Neural progenitor cell (in vitro differentiated cells): ENCODE measurements at regions not wholly inside any gene's neighbourhood (a gene's known extent, or its start where the extent isn't known, plus 50 kb on each side); places are given as distances from the start of the nearest gene placed in this dataset.

Experiments
- DNase-seq: peaks from one replicate; pipeline ENCODE4 v3.0.0-alpha.2; 2016; ENCODE audit warnings: low spot score
- H2AFZ ChIP-seq: fragments of 200-600 bp; sonication (generic); replicated peaks from 2 replicates; pipeline ENCODE4 v1.6.1; 2016; ENCODE audit warnings: antibody characterized with exemption
- H3F3A ChIP-seq: fragments of 200-600 bp; sonication (generic); 2 replicates; pipeline ENCODE4 v1.6.1; 2016; ENCODE audit warnings: antibody characterized with exemption, low read depth
- H3K27ac ChIP-seq: fragments of 200-600 bp; sonication (generic); 2 replicates; pipeline ENCODE4 v1.5.1; 2016; ENCODE audit warnings: mild to moderate bottlenecking
- H3K27me3 ChIP-seq: fragments of 200-600 bp; sonication (generic); 2 replicates; pipeline ENCODE4 v1.6.1; 2016; ENCODE audit warnings: mild to moderate bottlenecking, moderate library complexity
- H3K36me3 ChIP-seq: fragments of 200-600 bp; sonication (generic); 2 replicates; pipeline ENCODE4 v1.5.1; 2016
- H3K4me1 ChIP-seq: fragments of 200-600 bp; sonication (generic); 2 replicates; pipeline ENCODE4 v1.6.1; 2016; ENCODE audit warnings: mixed run types
- H3K4me2 ChIP-seq: fragments of 200-600 bp; sonication (generic); 2 replicates; pipeline ENCODE4 v1.6.1; 2016
- H3K4me3 ChIP-seq: fragments of 200-600 bp; sonication (generic); 2 replicates; pipeline ENCODE4 v1.5.1; 2016
- H3K79me2 ChIP-seq: fragments of 200-600 bp; sonication (generic); 2 replicates; pipeline ENCODE4 v1.6.1; 2016; ENCODE audit warnings: low read depth
- H3K9ac ChIP-seq: fragments of 200-600 bp; sonication (generic); 2 replicates; pipeline ENCODE4 v1.6.1; 2016
- H3K9me3 ChIP-seq: fragments of 200-600 bp; sonication (generic); 2 replicates; pipeline ENCODE4 v1.5.1; 2016; ENCODE audit warnings: low read depth
- H4K20me1 ChIP-seq: fragments of 200-600 bp; sonication (generic); 2 replicates; pipeline ENCODE4 v1.6.1; 2016; ENCODE audit warnings: low read depth
- H3K27ac Mint-ChIP-seq: 3 replicates; pipeline ENCODE4 v1.8.0; 2021; ENCODE audit warnings: mixed read lengths
- H3K27me3 Mint-ChIP-seq: 2 replicates; pipeline ENCODE4 v1.8.0; 2022; ENCODE audit warnings: low read depth, mild to moderate bottlenecking, inconsistent platforms, moderate library complexity, mixed read lengths; ENCODE audit not compliant: insufficient read depth
- H3K36me3 Mint-ChIP-seq: 3 replicates; pipeline ENCODE4 v1.8.0; 2021; ENCODE audit warnings: mixed read lengths
- H3K4me1 Mint-ChIP-seq: 3 replicates; pipeline ENCODE4 v1.8.0; 2021; ENCODE audit warnings: mixed read lengths
- H3K4me3 Mint-ChIP-seq: 3 replicates; pipeline ENCODE4 v1.8.0; 2021; ENCODE audit warnings: mild to moderate bottlenecking, moderate library complexity, mixed read lengths
- H3K9me3 Mint-ChIP-seq: 3 replicates; pipeline ENCODE4 v1.8.0; 2020; ENCODE audit warnings: mixed read lengths
- CTCF ChIP-seq: fragments of 200-600 bp; sonication (generic); IDR thresholded peaks from 2 replicates; pipeline ENCODE4 v1.5.1; 2017; ENCODE audit warnings: antibody characterized with exemption, mild to moderate bottlenecking
- EZH2 ChIP-seq: fragments of 200-600 bp; sonication (generic); IDR thresholded peaks from 2 replicates; pipeline ENCODE4 v1.6.1; 2017; ENCODE audit warnings: antibody characterized with exemption, mild to moderate bottlenecking, moderate library complexity
- EZH2phosphoT487 ChIP-seq: fragments of 200-600 bp; sonication (generic); IDR thresholded peaks from 2 replicates; pipeline ENCODE4 v1.6.1; 2017; ENCODE audit warnings: antibody characterized with exemption

GRCh38 chr14:26841326-26841725 lies 243.5 kb upstream of the NOVA1 start:
- Histone ChIP-seq H3K27me3 (no peaks in the 10 kb centered on the region), H4K20me1 (no peaks in the 10 kb centered on the region), H3K27ac (no peak overlapping the region), H3K9me3 (no peaks in the 10 kb centered on the region), H3F3A (no peaks in the 10 kb centered on the region), H2AFZ (no peak overlapping the region), H3K36me3 (no peaks in the 10 kb centered on the region), H3K4me1 (no peaks in the 10 kb centered on the region), H3K79me2 (no peaks in the 10 kb centered on the region), H3K4me3 (no peak overlapping the region), H3K4me2 (no peak overlapping the region), H3K9ac (no peak overlapping the region)
- no peaks in the 10 kb centered on the region for H3K27me3 Mint-ChIP-seq
- peaks cover 17% of the 10 kb centered on the region for H3K4me1 Mint-ChIP-seq
- TF ChIP-seq CTCF (no peak), EZH2phosphoT487 (no peak), EZH2 (no peak)
- H3K27ac Mint-ChIP-seq: no peak overlapping the region
- no peaks in the 10 kb centered on the region for H3K9me3 Mint-ChIP-seq
- no peaks in the 10 kb centered on the region for H3K36me3 Mint-ChIP-seq
- no peak overlapping the region for H3K4me3 Mint-ChIP-seq
- no peak for DNase-seq

- Histone ChIP-seq H3K9ac (no peak overlapping the region), H3F3A (no peaks in the 10 kb centered on the region), H3K4me2 (no peak overlapping the region), H3K4me3 (no peak overlapping the region), H4K20me1 (no peaks in the 10 kb centered on the region), H3K9me3 (no peaks in the 10 kb centered on the region), H3K4me1 (no peaks in the 10 kb centered on the region), H2AFZ (no peak overlapping the region), H3K36me3 (no peaks in the 10 kb centered on the region), H3K79me2 (no peaks in the 10 kb centered on the region), H3K27me3 (no peaks in the 10 kb centered on the region), H3K27ac (no peak overlapping the region)
- H3K36me3 Mint-ChIP-seq: no peaks in the 10 kb centered on the region
- H3K4me3 Mint-ChIP-seq: no peak overlapping the region
- no peaks in the 10 kb centered on the region for H3K9me3 Mint-ChIP-seq
- H3K27ac Mint-ChIP-seq: no peak overlapping the region
- H3K4me1 Mint-ChIP-seq: peaks cover 13% of the 10 kb centered on the region
- no peak for TF ChIP-seq CTCF
- TF ChIP-seq EZH2: no peak
- no peak for TF ChIP-seq EZH2phosphoT487
- no peak for DNase-seq
- H3K27me3 Mint-ChIP-seq: no peaks in the 10 kb centered on the region
Measured at GRCh38 chr14:26841920-26842741, 244.3 kb upstream of the NOVA1 start.

- Histone ChIP-seq H2AFZ (no peak overlapping the region), H3K9ac (no peak overlapping the region), H4K20me1 (no peaks in the 10 kb centered on the region), H3K27ac (no peak overlapping the region), H3K9me3 (no peaks in the 10 kb centered on the region), H3K4me2 (no peak overlapping the region), H3F3A (no peaks in the 10 kb centered on the region), H3K4me3 (no peak overlapping the region), H3K27me3 (no peaks in the 10 kb centered on the region), H3K36me3 (no peaks in the 10 kb centered on the region), H3K4me1 (no peaks in the 10 kb centered on the region), H3K79me2 (no peaks in the 10 kb centered on the region)
- no peak overlapping the region for H3K4me3 Mint-ChIP-seq
- H3K36me3 Mint-ChIP-seq: no peaks in the 10 kb centered on the region
- no peak overlapping the region for H3K27ac Mint-ChIP-seq
- H3K27me3 Mint-ChIP-seq: peaks cover 2% of the 10 kb centered on the region
- H3K9me3 Mint-ChIP-seq: no peaks in the 10 kb centered on the region
- DNase-seq: no peak
- peaks cover 13% of the 10 kb centered on the region for H3K4me1 Mint-ChIP-seq
- TF ChIP-seq EZH2phosphoT487 (no peak), EZH2 (no peak), CTCF (no peak)
Measured at GRCh38 chr14:26845151-26845818, 247.5 kb upstream of the NOVA1 start.
